ENCODE measurements at regions not wholly inside any gene's neighbourhood (a gene's known extent, or its start where the extent isn't known, plus 50 kb on each side); places are given as distances from the start of the nearest gene placed in this dataset.

GRCh38 chr11:89660234-89660633, 49.9 kb upstream of the TRIM77 start:
- Histone ChIP-seq H3K36me3 (ENCODE audit: insufficient read depth, low read length) (no peaks in the 10 kb centered on the region), H3K9me3 (ENCODE audit: insufficient read depth, low read length, severe bottlenecking) (no peaks in the 10 kb centered on the region), H3K27ac (ENCODE audit: low read length) (no peak overlapping the region), H3K27me3 (ENCODE audit: insufficient read depth, low read length, poor library complexity) (no peaks in the 10 kb centered on the region), H3K9ac (ENCODE audit: low read depth, low read length) (no peak overlapping the region), H3K4me3 (ENCODE audit: low read depth in 1 of 2, low read length in 2 of 2) (no peak overlapping the region), H2AFZ (ENCODE audit: low read depth, low read length) (no peak overlapping the region), H4K20me1 (ENCODE audit: insufficient read depth, low read length) (no peaks in the 10 kb centered on the region), H3K4me2 (ENCODE audit: insufficient read depth, low read length) (no peak overlapping the region), H3K79me2 (ENCODE audit: insufficient read depth, low read length) (no peaks in the 10 kb centered on the region), H3K4me1 (ENCODE audit: insufficient read depth, low read length) (no peaks in the 10 kb centered on the region)
- DNase-seq (no peak), ATAC-seq (ENCODE audit: insufficient read depth, low read depth) (no peak)
- no peak for TF ChIP-seq EZH2 (IDR thresholded peaks at IDR 0.05; ENCODE audit: borderline replicate concordance, low read depth, low read length, severe bottlenecking)
- no peak for TF ChIP-seq CTCF (IDR thresholded peaks at IDR 0.05; ENCODE audit: borderline replicate concordance, extremely low read depth, low read length, poor library complexity, severe bottlenecking)
